ENCODE measurements at regions not wholly inside any gene's neighbourhood (a gene's known extent, or its start where the extent isn't known, plus 50 kb on each side); places are given as distances from the start of the nearest gene placed in this dataset.

- Histone ChIP-seq H3F3A (ENCODE audit: control insufficient read depth, insufficient read depth) (no peaks in the 10 kb centered on the region), H3K9me3 (ENCODE audit: control insufficient read depth, insufficient read depth, low read length) (no peaks in the 10 kb centered on the region), H4K20me1 (ENCODE audit: control insufficient read depth, insufficient read depth, low read depth, low read length) (no peaks in the 10 kb centered on the region), H3K4me2 (ENCODE audit: low read length) (no peak overlapping the region), H3K27me3 (ENCODE audit: control insufficient read depth, low read length) (no peaks in the 10 kb centered on the region), H3K36me3 (ENCODE audit: control insufficient read depth, low read length) (no peaks in the 10 kb centered on the region), H3K27ac (ENCODE audit: low read depth, low read length) (no peak overlapping the region), H3K4me3 (ENCODE audit: low read length) (no peak overlapping the region), H3K9me2 (replicated peaks; ENCODE audit: control insufficient read depth, low read length) (no peaks in the 10 kb centered on the region), H3K79me2 (ENCODE audit: control insufficient read depth, low read length) (no peaks in the 10 kb centered on the region), H3K4me1 (ENCODE audit: control insufficient read depth, low read length) (no peaks in the 10 kb centered on the region)
- no peak for TF ChIP-seq EZH2phosphoT487 (IDR thresholded peaks at IDR 0.05; ENCODE audit: borderline replicate concordance, low read length)
- TF ChIP-seq CTCF (IDR thresholded peaks at IDR 0.05; ENCODE audit: low read depth, low read length, poor library complexity, severe bottlenecking): no peak
Observed at GRCh38 chr1:198068285-198068684, 88.5 kb upstream of the NEK7 start.

DNA sequence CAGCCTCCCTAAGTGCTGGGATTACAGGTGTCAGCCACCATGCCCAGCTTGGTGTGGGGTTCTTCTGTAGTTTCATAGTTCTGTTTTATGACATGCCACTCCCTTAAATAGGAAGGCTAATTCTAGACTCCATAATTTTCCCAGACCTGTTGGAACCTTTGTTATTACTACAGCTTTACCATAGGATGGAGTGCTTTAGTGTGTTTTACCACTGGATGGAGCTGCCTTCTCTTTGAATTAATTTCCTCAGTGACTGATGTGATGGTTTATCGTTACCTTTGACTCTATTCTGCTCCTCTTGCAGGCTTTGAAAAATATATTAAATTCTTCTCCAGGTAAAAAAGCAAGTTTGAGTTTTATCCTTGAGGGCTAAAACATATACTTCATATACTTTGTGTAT lies 84.6 kb upstream of the NEK7 start:
- Histone ChIP-seq H3K27me3 (ENCODE audit: control insufficient read depth, low read length) (no peaks in the 10 kb centered on the region), H3K4me3 (ENCODE audit: low read length) (no peak overlapping the region), H3K36me3 (ENCODE audit: control insufficient read depth, low read length) (no peaks in the 10 kb centered on the region), H3K9me2 (replicated peaks; ENCODE audit: control insufficient read depth, low read length) (no peaks in the 10 kb centered on the region), H3K4me2 (ENCODE audit: low read length) (no peak overlapping the region), H3K9me3 (ENCODE audit: control insufficient read depth, insufficient read depth, low read length) (no peaks in the 10 kb centered on the region), H3K79me2 (ENCODE audit: control insufficient read depth, low read length) (no peaks in the 10 kb centered on the region), H3F3A (ENCODE audit: control insufficient read depth, insufficient read depth) (no peaks in the 10 kb centered on the region), H3K27ac (ENCODE audit: low read depth, low read length) (no peak overlapping the region), H3K4me1 (ENCODE audit: control insufficient read depth, low read length) (no peaks in the 10 kb centered on the region), H4K20me1 (ENCODE audit: control insufficient read depth, insufficient read depth, low read depth, low read length) (no peaks in the 10 kb centered on the region)
- TF ChIP-seq EZH2phosphoT487 (IDR thresholded peaks at IDR 0.05; ENCODE audit: borderline replicate concordance, low read length): no peak
- no peak for TF ChIP-seq CTCF (IDR thresholded peaks at IDR 0.05; ENCODE audit: low read depth, low read length, poor library complexity, severe bottlenecking)

GRCh38 chr1:198075296-198075695 lies 81.5 kb upstream of the NEK7 start:
- TF ChIP-seq CTCF (IDR thresholded peaks at IDR 0.05; ENCODE audit: low read depth, low read length, poor library complexity, severe bottlenecking) (no peak), EZH2phosphoT487 (IDR thresholded peaks at IDR 0.05; ENCODE audit: borderline replicate concordance, low read length) (no peak)
- Histone ChIP-seq H3F3A (ENCODE audit: control insufficient read depth, insufficient read depth) (no peaks in the 10 kb centered on the region), H3K9me2 (replicated peaks; ENCODE audit: control insufficient read depth, low read length) (no peaks in the 10 kb centered on the region), H3K27me3 (ENCODE audit: control insufficient read depth, low read length) (no peaks in the 10 kb centered on the region), H4K20me1 (ENCODE audit: control insufficient read depth, insufficient read depth, low read depth, low read length) (no peaks in the 10 kb centered on the region), H3K4me1 (ENCODE audit: control insufficient read depth, low read length) (no peaks in the 10 kb centered on the region), H3K27ac (ENCODE audit: low read depth, low read length) (no peak overlapping the region), H3K9me3 (ENCODE audit: control insufficient read depth, insufficient read depth, low read length) (no peaks in the 10 kb centered on the region; the same call in 1 of the 2 replicates), H3K4me2 (ENCODE audit: low read length) (no peak overlapping the region), H3K79me2 (ENCODE audit: control insufficient read depth, low read length) (no peaks in the 10 kb centered on the region), H3K36me3 (ENCODE audit: control insufficient read depth, low read length) (no peaks in the 10 kb centered on the region), H3K4me3 (ENCODE audit: low read length) (no peak overlapping the region)
